ENCODE measurements at regions not wholly inside any gene's neighbourhood (a gene's known extent, or its start where the extent isn't known, plus 50 kb on each side); places are given as distances from the start of the nearest gene placed in this dataset.

DNA sequence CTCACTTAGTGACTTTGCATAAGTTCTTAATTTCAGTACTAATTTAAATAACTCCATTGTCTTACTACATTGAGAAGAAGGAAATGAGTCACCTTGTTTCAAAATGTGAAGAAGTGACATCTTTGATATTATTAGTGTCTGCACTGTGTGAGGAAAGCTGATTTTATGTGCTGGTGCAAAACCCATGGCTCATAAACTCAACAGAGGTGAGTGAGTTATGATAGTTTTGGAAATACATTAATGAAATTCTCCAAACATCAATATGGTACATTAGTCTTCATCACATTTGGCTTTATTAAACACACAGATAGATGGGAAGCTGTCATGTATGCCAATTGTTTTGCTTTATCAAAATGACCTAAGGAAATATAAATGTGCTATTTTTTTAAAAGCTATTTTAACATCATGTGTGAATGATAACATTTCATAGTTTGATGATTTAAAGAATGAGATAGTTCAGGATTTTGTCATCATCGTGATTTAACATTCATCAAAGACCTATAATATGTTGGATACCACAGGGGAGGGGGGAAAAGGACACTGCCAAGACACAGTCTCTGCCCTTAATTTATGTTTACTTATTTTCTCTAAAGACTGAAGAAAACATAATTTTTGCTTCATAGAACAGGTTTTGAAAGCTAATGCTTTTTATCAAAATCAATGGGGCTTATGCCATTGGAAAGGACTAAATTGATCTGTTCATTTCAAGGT, 902.3 kb upstream of the SLITRK1 start:
- TF ChIP-seq, protein P1, sequence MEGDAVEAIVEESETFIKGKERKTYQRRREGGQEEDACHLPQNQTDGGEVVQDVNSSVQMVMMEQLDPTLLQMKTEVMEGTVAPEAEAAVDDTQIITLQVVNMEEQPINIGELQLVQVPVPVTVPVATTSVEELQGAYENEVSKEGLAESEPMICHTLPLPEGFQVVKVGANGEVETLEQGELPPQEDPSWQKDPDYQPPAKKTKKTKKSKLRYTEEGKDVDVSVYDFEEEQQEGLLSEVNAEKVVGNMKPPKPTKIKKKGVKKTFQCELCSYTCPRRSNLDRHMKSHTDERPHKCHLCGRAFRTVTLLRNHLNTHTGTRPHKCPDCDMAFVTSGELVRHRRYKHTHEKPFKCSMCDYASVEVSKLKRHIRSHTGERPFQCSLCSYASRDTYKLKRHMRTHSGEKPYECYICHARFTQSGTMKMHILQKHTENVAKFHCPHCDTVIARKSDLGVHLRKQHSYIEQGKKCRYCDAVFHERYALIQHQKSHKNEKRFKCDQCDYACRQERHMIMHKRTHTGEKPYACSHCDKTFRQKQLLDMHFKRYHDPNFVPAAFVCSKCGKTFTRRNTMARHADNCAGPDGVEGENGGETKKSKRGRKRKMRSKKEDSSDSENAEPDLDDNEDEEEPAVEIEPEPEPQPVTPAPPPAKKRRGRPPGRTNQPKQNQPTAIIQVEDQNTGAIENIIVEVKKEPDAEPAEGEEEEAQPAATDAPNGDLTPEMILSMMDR (IDR thresholded peaks at IDR 0.05), result no peak
- no peak for TF ChIP-seq POLR2A (IDR thresholded peaks at IDR 0.05)
- TF ChIP-seq POLR2AphosphoS5 (IDR thresholded peaks at IDR 0.05), result no peak

Measured in breast epithelium (tissue), 3 donors.